Neural cell (in vitro differentiated cells): ENCODE measurements at regions not wholly inside any gene's neighbourhood (a gene's known extent, or its start where the extent isn't known, plus 50 kb on each side); places are given as distances from the start of the nearest gene placed in this dataset.

Experiments
- H2AFZ ChIP-seq: fragments of 200-600, 300-800 bp; sonication (generic), shearing (Covaris generic); 2 replicates; pipeline ENCODE4 v1.6.0; 2014; ENCODE audit warnings: low read depth, mild to moderate bottlenecking, antibody characterized with exemption, low read length, moderate library complexity
- H3F3A ChIP-seq: fragments of 200-600 bp; shearing (Covaris generic); 2 replicates; pipeline ENCODE4 v1.6.1; 2016; ENCODE audit warnings: mild to moderate bottlenecking, moderate library complexity, mixed read lengths, antibody characterized with exemption, low read length; ENCODE audit not compliant: insufficient read depth, poor library complexity, severe bottlenecking
- H3K27ac ChIP-seq: fragments of 200-600, 300-800 bp; sonication (generic), shearing (Covaris generic); 2 replicates; pipeline ENCODE4 v1.5.1; 2014; ENCODE audit warnings: mild to moderate bottlenecking, low read length, moderate library complexity
- H3K27me3 ChIP-seq: fragments of 300-800, 200-600 bp; sonication (generic), shearing (Covaris generic); 2 replicates; pipeline ENCODE4 v1.6.0; 2014; ENCODE audit warnings: mild to moderate bottlenecking, low read depth, low read length, moderate library complexity; ENCODE audit not compliant: insufficient read depth
- H3K36me3 ChIP-seq: fragments of 300-800, 200-600 bp; sonication (generic), shearing (Covaris generic); 2 replicates; pipeline ENCODE4 v1.5.1; 2014; ENCODE audit warnings: mild to moderate bottlenecking, antibody characterized with exemption, low read length, moderate library complexity; ENCODE audit not compliant: insufficient read depth
- H3K4me2 ChIP-seq: fragments of 300-800, 200-600 bp; sonication (generic), shearing (Covaris generic); 2 replicates; pipeline ENCODE4 v1.6.0; 2014; ENCODE audit warnings: mild to moderate bottlenecking, low read length
- H3K4me3 ChIP-seq: fragments of 300-800, 200-600 bp; sonication (generic), shearing (Covaris generic); 2 replicates; pipeline ENCODE4 v1.5.1; 2014; ENCODE audit warnings: mild to moderate bottlenecking, low read length, moderate library complexity
- H3K79me2 ChIP-seq: fragments of 200-600 bp; shearing (Covaris generic); replicated peaks from 2 replicates; pipeline ENCODE4 v1.6.0; 2014; ENCODE audit warnings: mild to moderate bottlenecking, low read length, moderate library complexity; ENCODE audit not compliant: insufficient read depth
- H3K9ac ChIP-seq: fragments of 300-800, 200-600 bp; sonication (generic), shearing (Covaris generic); 2 replicates; pipeline ENCODE4 v1.6.1; 2016; ENCODE audit warnings: mild to moderate bottlenecking, low read length, mixed read lengths
- H3K9me2 ChIP-seq: fragments of 200-600 bp; shearing (Covaris generic); 2 replicates; pipeline ENCODE4 v1.6.1; 2016; ENCODE audit warnings: mild to moderate bottlenecking, low read length, mixed read lengths; ENCODE audit not compliant: insufficient read depth
- H3K9me3 ChIP-seq: fragments of 200-600, 300-800 bp; sonication (generic), shearing (Covaris generic); 2 replicates; pipeline ENCODE4 v1.6.1; 2016; ENCODE audit warnings: mild to moderate bottlenecking, mixed run types, low read length, moderate library complexity, mixed read lengths
- H4K20me1 ChIP-seq: fragments of 200-600 bp; shearing (Covaris generic); 2 replicates; pipeline ENCODE4 v1.6.1; 2016; ENCODE audit warnings: mild to moderate bottlenecking, mixed run types; ENCODE audit not compliant: insufficient read depth
- CTCF ChIP-seq: fragments of 450-650 bp; IDR thresholded peaks from 2 replicates; pipeline ENCODE4 v1.5.1; 2014; ENCODE audit warnings: antibody characterized with exemption, mild to moderate bottlenecking, moderate library complexity; ENCODE audit not compliant: poor library complexity, severe bottlenecking
- EP300 ChIP-seq: fragments of 450-650 bp; conservative IDR thresholded peaks from 2 replicates; pipeline ENCODE4 v1.6.1; 2014; ENCODE audit warnings: antibody characterized with exemption, mild to moderate bottlenecking, moderate library complexity; ENCODE audit not compliant: poor library complexity, severe bottlenecking
- EZH2 ChIP-seq: fragments of 200-600, 300-800 bp; shearing (Covaris generic), sonication (generic); IDR thresholded peaks from 2 replicates; pipeline ENCODE4 v1.6.1; 2014; ENCODE audit warnings: antibody characterized with exemption, low read length, borderline replicate concordance, mild to moderate bottlenecking; ENCODE audit not compliant: insufficient read depth, poor library complexity, severe bottlenecking
- MXI1 ChIP-seq: fragments of 450-650 bp; conservative IDR thresholded peaks from 2 replicates; pipeline ENCODE4 v1.6.1; 2014; ENCODE audit warnings: antibody characterized with exemption, mild to moderate bottlenecking; ENCODE audit not compliant: poor library complexity, severe bottlenecking
- POLR2AphosphoS5 ChIP-seq: IDR thresholded peaks from 2 replicates; pipeline ENCODE4 v1.6.1; 2012
- RAD21 ChIP-seq: fragments of 450-650 bp; conservative IDR thresholded peaks from 2 replicates; pipeline ENCODE4 v1.6.1; 2014; ENCODE audit warnings: antibody characterized with exemption, mild to moderate bottlenecking, moderate library complexity
- REST ChIP-seq: IDR thresholded peaks from 2 replicates; pipeline ENCODE4 v1.6.1; 2012; ENCODE audit warnings: borderline replicate concordance
- SMC3 ChIP-seq: fragments of 450-650 bp; conservative IDR thresholded peaks from 2 replicates; pipeline ENCODE4 v1.6.1; 2014; ENCODE audit warnings: antibody characterized with exemption, mild to moderate bottlenecking, moderate library complexity; ENCODE audit not compliant: poor library complexity
- TAF1 ChIP-seq: IDR thresholded peaks from 2 replicates; pipeline ENCODE4 v1.6.1; 2012; ENCODE audit warnings: low read depth

- Histone ChIP-seq H3K9me3 (no peaks in the 10 kb centered on the region), H3K9me2 (no peaks in the 10 kb centered on the region), H3K4me2 (no peak overlapping the region), H2AFZ (no peak overlapping the region), H4K20me1 (no peaks in the 10 kb centered on the region), H3K27ac (peak overlapping the region; percentile 33), H3K36me3 (no peaks in the 10 kb centered on the region), H3K4me3 (no peak overlapping the region), H3K79me2 (no peaks in the 10 kb centered on the region), H3K27me3 (no peaks in the 10 kb centered on the region), H3K9ac (no peak overlapping the region), H3F3A (peaks cover 3% of the 10 kb centered on the region)
- no peak for TF ChIP-seq EZH2
- TF ChIP-seq REST = no peak
- peak; percentile 78 for TF ChIP-seq RAD21
- peak; percentile 65 for TF ChIP-seq MXI1
- peak; percentile 74 for TF ChIP-seq SMC3
- TF ChIP-seq EP300 = peak; percentile 82
- TF ChIP-seq POLR2AphosphoS5 = peak; percentile 70
- peak; percentile 76 for TF ChIP-seq CTCF
- TF ChIP-seq TAF1 = no peak
Measured at GRCh38 chr1:87787551-87787950, 458.9 kb downstream of the LMO4 start.

GRCh38 chr1:87790756-87791155 lies 462.1 kb downstream of the LMO4 start:
- Histone ChIP-seq H3K9ac (no peak overlapping the region), H2AFZ (no peak overlapping the region), H3K27ac (no peak overlapping the region), H3K27me3 (no peaks in the 10 kb centered on the region), H4K20me1 (no peaks in the 10 kb centered on the region), H3K9me3 (no peaks in the 10 kb centered on the region), H3K4me3 (no peak overlapping the region), H3K4me2 (no peak overlapping the region), H3K79me2 (no peaks in the 10 kb centered on the region), H3K9me2 (no peaks in the 10 kb centered on the region), H3K36me3 (no peaks in the 10 kb centered on the region), H3F3A (peaks cover 3% of the 10 kb centered on the region)
- TF ChIP-seq TAF1 (no peak), SMC3 (no peak), EP300 (no peak), REST (no peak), MXI1 (no peak), POLR2AphosphoS5 (no peak), EZH2 (no peak), CTCF (no peak), RAD21 (no peak)
